HG02884 (cell line): ENCODE measurements at regions not wholly inside any gene's neighbourhood (a gene's known extent, or its start where the extent isn't known, plus 50 kb on each side); places are given as distances from the start of the nearest gene placed in this dataset.

Source experiments
- ATAC-seq: cut with Tn5 transposase; IDR thresholded peaks from one replicate; pipeline ENCODE4 v1.9.1; 2021; ENCODE audit warnings: mild to moderate bottlenecking, moderate library complexity; ENCODE audit not compliant: unreplicated experiment

DNA sequence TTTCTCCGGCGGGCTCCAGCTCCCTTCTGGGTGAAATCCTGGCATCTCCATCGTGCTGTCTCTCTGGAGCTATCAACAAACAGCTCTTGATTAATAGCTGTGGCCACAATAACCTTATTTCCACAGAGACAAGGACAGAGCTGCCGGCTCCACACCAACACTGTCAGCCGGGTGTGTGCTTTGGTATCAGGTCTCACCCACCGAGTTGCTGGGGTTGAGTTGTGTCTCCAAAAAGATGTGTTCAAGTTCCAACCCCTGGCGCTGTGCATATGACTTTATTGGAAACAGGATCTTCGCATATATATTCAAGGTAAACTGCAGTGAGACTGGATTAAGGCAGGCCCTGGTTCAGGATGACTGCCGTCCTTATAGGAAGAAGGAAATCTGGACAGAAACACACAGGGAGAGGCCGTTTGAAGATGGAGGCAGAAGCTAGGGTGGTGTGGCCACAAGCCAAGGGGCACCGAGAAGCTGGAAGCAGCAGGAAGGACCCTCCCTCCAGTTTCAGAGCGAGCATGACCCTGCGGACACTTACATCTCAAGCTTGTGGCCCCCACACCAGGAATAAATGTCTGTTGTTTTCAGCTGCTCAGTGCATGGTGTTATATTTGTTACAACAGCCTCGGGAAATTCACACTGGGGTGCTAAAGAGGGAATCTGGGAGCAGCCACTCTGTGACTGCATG, 88.4 kb upstream of the TMPRSS2 start:
- ATAC-seq = no peak

DNA sequence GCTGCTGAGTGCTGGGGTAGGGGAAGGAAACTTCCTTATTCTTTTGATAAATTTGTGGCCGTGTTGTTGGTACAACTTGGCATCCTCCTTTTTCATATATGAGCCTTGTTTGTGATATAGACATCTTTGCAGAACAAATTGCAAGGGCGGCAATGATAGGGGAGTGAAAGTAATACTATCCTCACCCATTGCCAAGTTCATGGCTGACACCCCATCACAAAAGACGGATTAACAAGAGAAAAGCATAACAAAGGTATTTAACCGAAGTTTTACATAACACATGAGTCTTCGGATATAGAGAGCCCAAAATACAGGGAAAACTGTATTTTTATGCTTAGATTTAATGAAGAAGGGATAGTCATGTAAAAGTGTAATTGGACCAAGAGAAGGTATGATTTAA, 86.3 kb upstream of the TMPRSS2 start:
- no peak for ATAC-seq

DNA sequence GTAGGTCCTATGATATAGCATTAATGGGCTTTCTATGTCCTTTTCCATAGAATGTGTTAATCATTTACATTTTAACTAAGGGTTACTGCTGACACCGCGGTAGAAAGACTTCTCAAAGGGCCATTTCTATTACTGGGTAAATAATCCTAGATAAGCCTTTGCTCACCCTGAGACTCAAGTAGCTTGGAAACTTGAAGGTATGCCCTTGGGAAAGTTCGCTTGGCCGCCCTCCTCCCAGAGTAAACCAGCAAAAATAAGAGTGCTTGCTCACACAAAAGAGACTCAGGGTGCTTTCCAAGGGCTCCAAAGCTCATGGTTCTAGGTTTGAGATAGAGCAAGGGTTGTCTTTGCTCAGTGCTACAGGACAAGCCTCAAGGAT, 85.8 kb upstream of the TMPRSS2 start:
- no peak for ATAC-seq

DNA sequence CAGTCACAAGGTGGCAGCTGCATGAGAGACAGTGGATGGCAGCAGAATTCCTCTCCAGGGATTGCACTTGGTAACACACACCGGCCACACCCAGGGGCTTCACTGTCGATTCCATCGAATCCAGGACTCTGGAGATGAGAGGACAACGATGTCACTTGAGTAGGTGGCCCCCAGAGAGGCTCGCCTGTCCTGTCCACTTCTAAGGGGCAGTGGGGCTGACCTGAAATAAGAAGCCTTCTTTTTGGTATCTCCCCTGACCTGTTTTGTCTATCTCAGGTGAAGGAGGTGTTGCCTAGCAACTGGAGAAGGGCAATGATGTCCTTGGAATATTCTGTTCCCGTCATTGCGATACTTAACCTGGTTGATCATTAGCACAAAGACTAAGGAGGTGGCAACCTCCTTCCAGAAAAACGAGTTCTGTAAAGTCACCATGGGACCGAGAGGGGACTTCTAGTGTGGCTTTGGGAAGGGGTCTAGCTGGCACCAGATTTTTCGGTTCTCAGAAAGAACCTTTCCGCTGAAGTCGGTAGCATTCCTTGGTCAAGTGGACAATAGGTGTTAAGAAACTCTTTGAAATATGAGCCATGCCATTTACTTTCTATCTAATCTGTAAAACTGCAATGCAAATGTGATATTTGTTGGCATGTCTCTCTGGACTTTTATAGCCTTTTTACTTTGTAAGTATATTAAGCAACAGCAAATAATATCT, 85.2 kb upstream of the TMPRSS2 start:
- ATAC-seq = no peak

DNA sequence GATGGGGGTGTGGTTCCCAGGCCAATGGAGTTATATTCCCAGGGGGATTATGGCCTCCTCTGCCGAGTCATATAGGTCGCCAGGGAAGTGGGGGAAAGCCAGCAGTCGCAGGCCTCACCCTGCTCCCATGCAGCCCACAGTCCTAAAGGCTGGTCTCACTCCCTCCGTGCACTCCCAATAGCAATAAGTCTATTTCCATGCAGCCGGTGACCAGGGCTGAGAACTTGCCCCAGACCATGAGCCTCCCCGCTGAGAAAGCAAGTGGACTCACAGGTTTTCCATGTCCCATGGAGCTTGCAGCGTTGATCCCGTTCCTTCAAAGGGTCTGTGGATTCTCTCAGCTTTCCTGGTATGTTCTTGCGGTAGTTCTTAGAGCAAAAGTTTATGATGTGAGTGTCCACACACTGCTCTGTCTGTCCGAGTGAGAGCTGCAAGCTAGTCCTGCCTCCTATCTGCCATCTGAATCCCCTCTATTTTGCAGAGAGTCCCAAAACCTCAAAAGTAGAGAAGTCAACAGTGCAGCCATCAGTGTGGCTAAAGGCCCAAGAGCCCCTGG, 81.7 kb upstream of the TMPRSS2 start:
- ATAC-seq = no peak

DNA sequence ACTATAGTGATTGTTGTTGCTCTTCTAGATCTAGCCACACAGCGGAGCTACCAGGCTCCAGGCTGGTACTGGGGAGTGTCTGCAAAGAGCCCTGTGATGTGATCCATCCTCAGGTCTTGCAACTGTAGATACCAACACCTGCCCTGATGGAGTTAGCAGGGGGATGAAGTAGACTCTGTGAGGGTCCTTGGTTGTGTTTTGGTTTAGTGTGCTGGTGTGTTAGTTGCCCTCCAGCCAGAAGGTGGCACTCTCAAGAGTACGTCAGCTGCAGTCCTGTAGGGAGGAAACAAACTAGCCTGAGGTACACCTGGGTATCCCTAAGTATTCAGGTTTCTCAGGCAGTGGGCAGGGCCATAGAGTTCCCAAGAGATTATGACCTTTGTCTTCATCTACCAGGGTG, 81.2 kb upstream of the TMPRSS2 start:
- no peak for ATAC-seq

DNA sequence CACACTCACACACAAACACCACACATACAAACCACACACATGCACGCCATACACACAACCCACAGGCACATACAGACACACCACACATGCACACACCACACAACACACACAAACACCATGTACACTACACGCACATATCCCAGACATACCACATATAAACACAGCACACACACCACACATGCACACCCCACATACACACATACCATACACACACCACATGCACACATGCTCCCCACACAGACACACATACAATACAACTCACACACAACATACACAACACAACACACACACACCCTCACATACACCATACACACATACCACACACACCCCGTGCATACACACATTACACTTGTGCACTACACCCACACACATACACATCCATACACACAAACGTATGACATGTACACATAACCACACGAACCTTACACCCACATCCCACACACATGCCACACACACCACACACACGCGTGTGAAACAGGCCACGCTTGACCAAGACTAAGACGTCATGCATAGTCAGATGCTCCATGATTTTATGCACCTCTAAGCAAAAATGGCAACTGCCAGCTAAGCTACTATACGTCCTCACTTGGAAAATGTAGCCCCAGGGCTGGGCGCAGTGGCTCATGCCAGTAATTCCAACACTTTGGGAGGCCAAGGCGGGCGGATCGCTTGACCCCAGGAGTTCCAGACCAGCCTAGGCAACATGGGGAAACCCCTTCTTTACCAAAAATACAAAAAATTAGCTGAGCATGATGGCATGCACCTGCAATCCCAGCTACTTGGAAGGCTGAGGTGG, 77.4 kb upstream of the TMPRSS2 start:
- no peak for ATAC-seq

DNA sequence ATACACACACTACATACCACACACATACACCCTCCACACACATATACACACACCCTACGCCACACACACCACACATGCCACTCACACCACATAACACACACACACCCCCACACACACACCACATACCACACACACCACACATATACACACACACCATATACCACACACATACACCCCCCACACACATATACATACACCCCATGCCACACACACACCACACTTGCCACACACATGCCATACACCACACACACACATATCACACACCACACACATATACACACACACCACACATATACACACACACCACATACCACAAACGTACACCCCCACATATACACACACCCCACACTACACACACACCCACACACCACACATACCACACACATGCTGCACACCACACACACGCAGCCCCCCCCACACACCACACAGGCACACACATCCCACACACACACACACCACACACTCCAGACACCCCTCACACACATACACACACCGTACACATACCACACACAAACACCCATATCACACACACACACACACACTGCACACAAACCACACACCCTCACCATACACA, 76.7 kb upstream of the TMPRSS2 start:
- no peak for ATAC-seq

DNA sequence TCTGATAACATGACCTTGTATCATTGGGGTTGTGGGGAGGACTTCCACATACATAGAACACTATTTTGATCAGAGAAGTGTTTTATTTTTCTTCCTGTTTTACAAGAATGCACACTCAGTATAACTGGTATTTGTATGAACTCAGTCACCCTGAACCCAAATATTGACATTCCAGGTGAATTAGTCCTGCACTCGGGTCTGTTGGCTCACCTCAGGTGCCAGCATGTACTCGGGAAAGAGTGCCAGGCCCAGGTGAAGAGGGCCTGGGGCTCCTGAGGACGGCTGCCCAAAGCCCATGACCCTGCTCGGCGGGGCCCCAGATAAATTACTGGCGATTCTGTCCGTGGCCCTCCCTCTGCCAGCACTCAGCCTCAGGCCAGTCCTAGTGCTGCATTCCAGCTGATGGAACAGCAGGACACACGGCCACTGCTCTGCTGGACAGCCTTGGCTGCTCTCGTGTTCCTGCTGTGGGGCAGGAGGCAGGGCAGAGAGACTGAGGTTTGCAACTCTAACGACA, 75.4 kb upstream of the TMPRSS2 start:
- no peak for ATAC-seq

DNA sequence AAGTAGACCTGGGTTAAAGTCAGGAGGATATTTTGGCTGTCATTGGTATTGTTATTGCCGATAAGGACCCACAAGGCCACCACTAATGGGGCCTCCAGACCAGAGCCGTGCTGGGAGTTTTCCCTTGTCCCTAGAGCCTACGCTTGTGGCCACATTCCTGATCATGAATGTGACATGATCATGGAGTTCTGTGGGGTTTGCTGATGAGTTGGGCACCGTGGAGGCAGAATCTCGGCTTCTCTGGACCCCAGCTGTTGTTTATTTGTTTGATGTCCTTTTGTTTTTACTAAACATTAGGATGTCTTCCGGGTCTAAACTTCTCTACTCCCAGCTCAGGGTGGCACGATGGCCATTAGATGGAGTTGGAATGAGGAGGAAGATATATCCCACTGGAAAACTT, 74.9 kb upstream of the TMPRSS2 start:
- no peak for ATAC-seq

DNA sequence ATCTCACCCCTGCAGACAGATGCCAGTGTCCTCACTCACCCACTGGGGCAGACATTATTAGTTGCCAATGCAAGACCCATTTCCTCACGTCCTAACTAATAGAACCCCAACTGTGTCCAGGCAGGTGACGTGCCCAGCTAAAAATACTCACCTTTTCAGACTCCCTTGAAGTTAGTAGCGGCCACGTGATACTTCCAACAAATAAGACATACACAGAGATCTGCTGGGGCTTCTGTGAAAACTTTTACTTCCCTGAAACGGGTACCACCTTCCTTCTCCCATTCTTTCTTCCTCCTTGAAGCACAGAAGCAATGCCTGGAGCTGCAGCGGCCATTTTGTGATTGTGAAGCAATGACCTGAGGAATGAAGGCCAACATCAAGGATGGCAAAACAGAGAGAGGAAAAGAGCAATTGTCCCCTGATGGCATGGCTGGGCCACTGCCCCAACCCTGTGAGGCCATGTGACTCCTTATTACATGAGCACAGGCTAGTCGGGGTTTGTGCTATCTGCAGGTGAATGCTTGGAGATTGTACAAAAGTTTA, 74.4 kb upstream of the TMPRSS2 start:
- ATAC-seq = no peak

DNA sequence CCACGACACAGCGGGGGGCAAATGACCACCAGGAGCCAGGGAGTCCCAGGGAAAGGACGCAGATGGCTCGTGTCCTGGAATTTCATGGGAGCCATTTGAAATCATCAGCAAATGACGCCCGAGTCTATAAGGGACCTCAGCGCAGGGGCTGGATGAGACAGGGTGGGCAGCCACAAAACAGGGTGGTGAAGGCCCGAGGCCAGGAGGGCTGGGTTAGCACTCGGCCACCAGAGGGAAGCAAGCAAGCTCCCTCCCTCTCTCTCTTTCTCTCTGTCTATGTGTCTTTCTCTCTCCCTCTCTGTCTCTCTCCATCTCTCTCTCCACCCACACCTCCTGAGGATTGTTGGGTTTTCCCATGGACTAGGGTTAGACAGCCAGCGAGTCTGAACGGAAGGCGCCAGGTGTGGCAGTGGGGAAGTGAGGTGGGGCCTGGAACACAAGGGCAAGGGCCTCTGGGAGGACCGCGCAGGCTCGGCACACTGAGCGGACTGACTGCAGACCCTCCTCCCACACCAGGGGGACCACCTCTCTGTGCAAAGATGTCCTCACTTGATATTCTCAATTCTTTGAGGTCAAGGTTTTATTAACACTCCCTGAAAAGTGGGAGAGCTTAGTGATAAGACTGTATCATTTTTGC, 73.8 kb upstream of the TMPRSS2 start:
- ATAC-seq = no peak

DNA sequence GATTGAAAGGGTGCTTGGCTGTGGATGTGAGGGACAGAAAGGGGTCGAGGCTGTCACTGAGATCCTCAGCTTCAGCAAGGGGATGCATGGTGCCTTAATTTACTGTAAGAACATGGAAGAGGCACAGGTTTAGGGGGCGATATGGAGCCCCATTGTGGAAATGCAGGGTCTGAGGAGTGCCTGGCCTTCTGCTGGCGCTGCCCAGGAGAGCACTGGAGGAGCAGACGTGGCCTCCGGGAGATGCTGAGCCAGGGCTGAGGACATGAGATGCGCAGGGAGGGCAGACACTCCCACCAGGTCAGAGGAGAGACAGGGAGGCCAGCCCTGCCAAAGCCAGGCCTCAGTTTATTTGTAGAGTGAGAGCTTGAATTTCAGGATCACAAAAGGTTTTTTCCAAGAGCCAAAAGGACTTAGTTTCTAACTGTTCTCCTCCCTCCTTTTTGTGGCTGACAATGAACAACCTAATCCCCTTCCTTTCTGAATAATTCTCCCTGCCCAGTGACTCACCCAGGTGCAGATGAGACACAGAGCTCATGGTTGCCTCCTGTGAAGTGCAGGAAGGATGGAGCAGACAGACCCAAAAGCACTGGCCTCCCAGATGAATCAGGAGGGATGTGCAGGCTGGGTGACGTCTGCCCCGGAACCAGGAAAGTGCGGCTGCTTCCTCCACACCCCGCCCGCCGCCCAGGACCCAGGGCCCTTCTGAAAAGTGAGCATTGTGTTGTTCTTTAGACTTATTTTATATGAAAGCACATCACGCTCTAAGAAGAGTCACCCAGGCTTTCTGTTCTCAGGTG, 73.0 kb upstream of the TMPRSS2 start:
- no peak for ATAC-seq

DNA sequence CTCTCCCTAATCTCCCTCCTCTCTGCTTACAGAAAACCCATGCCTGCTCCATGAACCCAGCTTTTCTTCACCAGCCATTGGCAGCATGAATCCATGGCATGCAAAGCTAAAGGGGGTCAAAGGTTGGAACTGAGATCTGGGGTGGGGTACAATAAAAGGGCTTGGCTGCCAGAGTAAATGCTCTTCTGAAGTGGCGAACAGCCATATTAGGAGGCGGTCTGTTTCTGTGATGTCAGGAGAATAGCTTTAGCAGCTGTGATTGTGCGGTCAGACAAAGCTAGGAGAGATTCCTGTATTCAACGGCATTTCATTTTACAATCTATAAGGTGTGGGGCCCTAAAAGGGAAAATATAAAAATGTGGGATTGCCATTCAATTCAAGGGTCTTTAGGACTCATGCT, 71.7 kb upstream of the TMPRSS2 start:
- ATAC-seq = no peak

DNA sequence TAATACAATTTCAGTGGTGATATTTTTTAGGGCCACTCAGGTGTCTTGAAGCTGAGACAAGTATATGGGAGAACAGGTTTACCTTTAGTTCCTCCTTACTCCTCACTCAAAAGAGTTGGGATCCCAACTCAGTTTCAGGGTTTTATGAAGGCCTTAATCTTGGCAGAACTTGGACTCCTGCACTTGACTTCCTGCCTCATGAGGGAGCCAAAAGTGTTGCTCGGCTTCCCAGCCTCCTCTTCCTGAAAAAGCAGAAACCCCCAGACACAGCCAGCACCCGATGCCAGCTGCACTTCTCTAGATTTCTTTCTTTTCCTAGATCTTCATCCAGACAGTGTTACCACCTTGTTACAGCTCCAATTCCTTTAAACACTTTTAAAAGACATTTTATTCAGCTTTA, 70.8 kb upstream of the TMPRSS2 start:
- no peak for ATAC-seq

DNA sequence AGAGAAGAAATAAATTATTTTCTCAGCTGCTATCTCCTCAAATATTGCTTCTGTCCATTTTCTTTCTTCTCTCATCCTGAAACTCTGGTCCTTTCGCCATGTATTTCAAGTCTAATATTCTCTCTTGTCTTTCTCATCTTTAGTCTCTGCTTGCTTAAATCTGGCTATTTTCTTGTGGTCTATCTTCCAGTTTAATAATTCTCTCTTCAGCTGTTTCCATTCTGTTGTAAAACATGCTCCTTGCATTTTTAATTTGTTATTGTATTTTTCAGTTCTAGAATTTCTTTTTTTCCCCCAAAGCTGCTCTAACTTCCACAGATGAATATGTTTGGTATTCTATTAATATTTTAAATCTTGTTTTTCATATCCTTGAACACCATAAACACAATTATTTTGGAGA, 70.1 kb upstream of the TMPRSS2 start:
- no peak for ATAC-seq

DNA sequence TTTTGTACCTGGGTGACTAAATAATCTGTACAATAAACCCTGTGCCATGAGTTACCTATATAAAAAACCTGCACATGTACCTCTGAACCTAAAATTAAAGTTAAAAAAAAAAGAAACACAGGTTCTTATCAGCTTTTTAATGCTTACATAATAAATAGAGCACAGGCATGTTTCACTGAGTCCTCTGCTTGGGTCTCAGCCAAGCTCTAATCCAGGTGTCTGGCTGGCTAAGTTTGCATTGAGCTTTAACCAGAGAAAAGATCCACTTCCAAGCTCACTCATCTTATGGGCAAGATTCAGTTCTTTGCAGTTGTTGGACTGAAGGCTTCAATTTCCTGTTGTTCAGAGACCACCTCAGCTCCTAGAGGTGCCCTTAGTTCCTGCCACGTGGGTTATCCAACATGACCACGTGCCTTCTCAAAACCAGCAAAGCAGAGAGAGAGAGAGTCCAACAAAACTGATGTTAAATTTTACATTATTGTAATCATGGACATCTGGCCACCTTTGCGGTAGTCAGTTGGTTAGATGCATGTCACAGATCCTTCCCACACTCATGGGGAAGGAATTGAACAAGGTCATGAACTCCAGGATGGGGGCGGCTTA, 68.2 kb upstream of the TMPRSS2 start:
- no peak for ATAC-seq

DNA sequence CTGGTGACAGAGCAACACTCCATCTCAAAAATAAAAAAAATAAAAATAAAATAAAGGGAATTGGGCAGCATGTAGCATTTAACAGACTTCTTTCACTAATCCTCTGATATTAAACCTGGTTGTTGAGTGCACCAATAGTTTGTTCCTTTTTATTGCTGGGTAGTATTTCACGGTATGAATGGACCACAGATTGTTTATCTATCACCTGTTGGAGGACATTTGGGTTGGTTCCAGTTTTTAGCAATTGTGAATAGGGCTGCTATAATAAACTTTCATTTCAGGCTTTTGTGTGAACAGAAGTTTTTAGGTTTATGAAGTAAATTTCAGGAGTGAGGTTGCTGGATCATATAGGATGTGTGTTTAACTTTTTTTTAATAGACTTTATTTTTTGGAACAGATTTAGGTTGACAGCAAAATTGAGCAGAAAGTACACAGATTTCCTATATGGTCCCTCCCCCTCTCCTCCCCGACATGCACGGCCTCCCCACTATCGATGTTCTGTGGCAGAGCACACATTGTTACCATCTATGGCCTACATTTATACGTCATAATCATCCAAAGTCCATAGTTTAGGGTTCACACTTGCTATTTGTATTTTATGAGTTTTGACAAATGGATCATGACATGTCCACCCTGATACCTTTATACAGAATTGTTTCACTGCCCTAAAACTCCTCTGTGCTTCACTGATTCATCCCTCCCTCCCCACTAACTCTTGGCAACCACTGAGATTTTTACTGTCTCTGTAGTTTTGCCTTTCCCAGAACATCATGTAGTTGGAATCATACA, 66.1 kb upstream of the TMPRSS2 start:
- no peak for ATAC-seq
